ENCODE measurements at regions not wholly inside any gene's neighbourhood (a gene's known extent, or its start where the extent isn't known, plus 50 kb on each side); places are given as distances from the start of the nearest gene placed in this dataset.

DNA sequence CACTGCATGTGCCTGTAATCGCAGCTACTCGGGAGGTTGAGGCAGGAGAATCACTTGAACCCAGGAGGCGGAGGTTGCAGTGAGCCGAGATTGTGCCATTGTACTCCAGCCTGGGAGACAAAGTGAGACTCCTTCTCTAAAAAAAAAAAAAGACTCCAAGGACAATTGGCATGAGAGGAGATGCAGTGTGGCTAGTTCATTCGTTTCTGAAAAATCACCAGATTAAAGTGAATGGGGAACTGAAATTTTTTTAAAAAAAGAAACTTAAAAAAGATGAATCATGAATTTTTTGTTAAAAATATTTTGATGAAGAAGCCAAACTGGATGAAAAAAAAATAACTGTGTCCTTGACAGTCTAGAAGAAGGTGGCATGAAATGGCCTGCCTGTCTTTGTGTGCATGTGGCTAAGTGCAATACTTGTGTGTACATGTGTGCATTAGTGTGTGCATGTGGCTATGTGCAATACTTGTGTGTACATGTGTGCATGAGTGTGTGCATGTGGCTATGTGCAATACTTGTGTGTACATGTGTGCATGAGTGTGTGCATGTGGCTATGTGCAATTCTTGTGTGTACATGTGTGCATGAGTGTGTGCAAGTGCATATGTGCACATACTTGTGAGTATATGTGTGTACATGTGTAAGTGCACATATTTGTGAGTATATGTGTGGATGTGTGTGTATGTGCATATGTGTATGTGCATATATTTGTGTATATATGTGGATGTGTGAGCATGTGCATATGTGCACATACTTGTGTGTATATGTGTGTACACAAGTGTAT is 391.7 kb upstream of the KLF6 start:
- TF ChIP-seq, protein P1, sequence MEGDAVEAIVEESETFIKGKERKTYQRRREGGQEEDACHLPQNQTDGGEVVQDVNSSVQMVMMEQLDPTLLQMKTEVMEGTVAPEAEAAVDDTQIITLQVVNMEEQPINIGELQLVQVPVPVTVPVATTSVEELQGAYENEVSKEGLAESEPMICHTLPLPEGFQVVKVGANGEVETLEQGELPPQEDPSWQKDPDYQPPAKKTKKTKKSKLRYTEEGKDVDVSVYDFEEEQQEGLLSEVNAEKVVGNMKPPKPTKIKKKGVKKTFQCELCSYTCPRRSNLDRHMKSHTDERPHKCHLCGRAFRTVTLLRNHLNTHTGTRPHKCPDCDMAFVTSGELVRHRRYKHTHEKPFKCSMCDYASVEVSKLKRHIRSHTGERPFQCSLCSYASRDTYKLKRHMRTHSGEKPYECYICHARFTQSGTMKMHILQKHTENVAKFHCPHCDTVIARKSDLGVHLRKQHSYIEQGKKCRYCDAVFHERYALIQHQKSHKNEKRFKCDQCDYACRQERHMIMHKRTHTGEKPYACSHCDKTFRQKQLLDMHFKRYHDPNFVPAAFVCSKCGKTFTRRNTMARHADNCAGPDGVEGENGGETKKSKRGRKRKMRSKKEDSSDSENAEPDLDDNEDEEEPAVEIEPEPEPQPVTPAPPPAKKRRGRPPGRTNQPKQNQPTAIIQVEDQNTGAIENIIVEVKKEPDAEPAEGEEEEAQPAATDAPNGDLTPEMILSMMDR (conservative IDR thresholded peaks at IDR 0.05; ENCODE audit: low read depth, low read length), result no peak
- no peak for TF ChIP-seq EZH2 (IDR thresholded peaks at IDR 0.05; ENCODE audit: low read length, unreplicated experiment)

Measured in PC-3 (cell line).